ENCODE measurements at regions not wholly inside any gene's neighbourhood (a gene's known extent, or its start where the extent isn't known, plus 50 kb on each side); places are given as distances from the start of the nearest gene placed in this dataset.

DNA sequence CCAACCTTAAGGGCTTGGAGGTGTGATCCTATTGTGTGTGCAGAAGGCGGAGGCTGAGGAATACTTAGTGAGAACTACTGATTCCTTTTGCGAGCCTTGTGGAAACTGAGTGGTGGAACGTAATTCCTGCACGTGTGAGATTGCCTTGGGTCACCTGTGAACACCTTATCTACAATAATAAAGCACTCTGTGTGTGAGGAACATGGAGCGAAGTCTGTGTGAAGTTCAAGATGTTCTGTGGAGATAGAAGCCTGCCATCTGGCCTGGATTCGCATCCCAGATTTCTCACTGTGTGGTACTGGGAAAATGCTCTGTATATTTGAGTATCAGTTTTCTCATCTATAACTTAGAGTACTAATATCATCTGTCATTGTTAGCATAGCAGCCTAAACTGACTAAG is 179.5 kb upstream of the PDZRN3 start:
- Histone ChIP-seq H3K4me1 (peaks cover 5% of the 10 kb centered on the region), H3K4me3 (no peak overlapping the region), H3K9me3 (no peaks in the 10 kb centered on the region), H3K27ac (no peak overlapping the region), H3K36me3 (no peaks in the 10 kb centered on the region), H3K27me3 (no peaks in the 10 kb centered on the region)
- DNase-seq (ENCODE audit: extremely low spot score in 2 of 2) = no peak
- intact Hi-C loops (cut with DNase I) = loop anchor here (10.0 kb wide), 1 partner anchor 179 kb away; the partner anchor contains the start of gene PDZRN3
- TF ChIP-seq POLR2AphosphoS5 (IDR thresholded peaks at IDR 0.05; ENCODE audit: insufficient read depth in 1 of 2, low read depth in 1 of 2) = no peak
- no peak for TF ChIP-seq POLR2A (IDR thresholded peaks at IDR 0.05)
- TF ChIP-seq, protein P1, sequence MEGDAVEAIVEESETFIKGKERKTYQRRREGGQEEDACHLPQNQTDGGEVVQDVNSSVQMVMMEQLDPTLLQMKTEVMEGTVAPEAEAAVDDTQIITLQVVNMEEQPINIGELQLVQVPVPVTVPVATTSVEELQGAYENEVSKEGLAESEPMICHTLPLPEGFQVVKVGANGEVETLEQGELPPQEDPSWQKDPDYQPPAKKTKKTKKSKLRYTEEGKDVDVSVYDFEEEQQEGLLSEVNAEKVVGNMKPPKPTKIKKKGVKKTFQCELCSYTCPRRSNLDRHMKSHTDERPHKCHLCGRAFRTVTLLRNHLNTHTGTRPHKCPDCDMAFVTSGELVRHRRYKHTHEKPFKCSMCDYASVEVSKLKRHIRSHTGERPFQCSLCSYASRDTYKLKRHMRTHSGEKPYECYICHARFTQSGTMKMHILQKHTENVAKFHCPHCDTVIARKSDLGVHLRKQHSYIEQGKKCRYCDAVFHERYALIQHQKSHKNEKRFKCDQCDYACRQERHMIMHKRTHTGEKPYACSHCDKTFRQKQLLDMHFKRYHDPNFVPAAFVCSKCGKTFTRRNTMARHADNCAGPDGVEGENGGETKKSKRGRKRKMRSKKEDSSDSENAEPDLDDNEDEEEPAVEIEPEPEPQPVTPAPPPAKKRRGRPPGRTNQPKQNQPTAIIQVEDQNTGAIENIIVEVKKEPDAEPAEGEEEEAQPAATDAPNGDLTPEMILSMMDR (IDR thresholded peaks at IDR 0.05) = no peak

DNA sequence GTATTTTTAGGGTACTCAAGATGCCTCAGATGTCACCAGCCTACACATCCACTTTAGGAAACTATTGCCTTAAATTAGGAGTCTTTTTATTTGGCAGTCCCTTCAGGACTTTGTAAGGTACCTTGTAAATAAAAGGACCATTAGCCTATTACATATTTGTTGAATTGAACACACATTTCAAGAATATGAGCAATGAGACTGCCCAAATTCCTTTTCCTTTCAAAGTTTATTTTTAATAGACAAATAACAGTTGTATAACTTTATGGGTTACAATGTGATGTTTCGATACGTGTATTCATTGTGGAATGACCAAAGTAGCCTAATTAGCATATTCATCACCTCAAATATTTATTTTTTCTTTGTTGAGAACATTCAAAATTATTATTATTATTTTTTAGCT is 176.7 kb upstream of the PDZRN3 start:
- H3K36me3 ChIP-seq = no peaks in the 10 kb centered on the region
- no peaks in the 10 kb centered on the region for H3K27me3 ChIP-seq
- no peak overlapping the region for H3K4me3 ChIP-seq
- peaks cover 5% of the 10 kb centered on the region for H3K4me1 ChIP-seq
- intact Hi-C loops (cut with DNase I) = loop anchor here (10.0 kb wide), 1 partner anchor 177 kb away; the partner anchor contains the start of gene PDZRN3
- TF ChIP-seq POLR2A (IDR thresholded peaks at IDR 0.05) = no peak
- TF ChIP-seq POLR2AphosphoS5 (IDR thresholded peaks at IDR 0.05; ENCODE audit: insufficient read depth in 1 of 2, low read depth in 1 of 2) = no peak
- TF ChIP-seq, protein P1 (IDR thresholded peaks at IDR 0.05) = no peak
- DNase-seq (ENCODE audit: extremely low spot score in 2 of 2) = no peak
- no peaks in the 10 kb centered on the region for H3K9me3 ChIP-seq
- H3K27ac ChIP-seq = no peak overlapping the region

DNA sequence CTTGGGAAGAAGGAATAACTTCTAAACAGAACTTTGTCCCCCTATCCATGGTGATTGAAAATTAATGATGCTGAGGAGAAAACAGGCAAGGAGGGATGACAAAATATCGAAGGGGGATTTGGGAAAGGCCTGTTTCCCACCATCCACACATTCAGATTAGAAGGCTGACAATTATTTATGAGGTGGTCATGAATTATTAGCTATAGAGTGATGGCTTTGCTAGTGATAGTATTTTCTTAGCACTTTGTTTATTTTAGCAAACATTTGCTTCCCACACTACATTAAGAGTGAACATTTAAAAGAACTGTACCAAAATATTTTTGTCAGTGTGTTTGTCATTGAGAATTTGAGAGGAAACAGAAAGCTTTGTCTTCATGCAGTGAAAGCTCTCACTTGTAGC is 172.6 kb upstream of the PDZRN3 start:
- intact Hi-C loops (cut with DNase I) = no loop called here
- TF ChIP-seq POLR2A (IDR thresholded peaks at IDR 0.05) = no peak
- TF ChIP-seq POLR2AphosphoS5 (IDR thresholded peaks at IDR 0.05; ENCODE audit: insufficient read depth in 1 of 2, low read depth in 1 of 2) = no peak
- TF ChIP-seq, protein P1 (IDR thresholded peaks at IDR 0.05) = no peak
- Histone ChIP-seq H3K27me3 (no peaks in the 10 kb centered on the region), H3K36me3 (no peaks in the 10 kb centered on the region), H3K27ac (no peak overlapping the region), H3K4me3 (no peak overlapping the region), H3K4me1 (no peaks in the 10 kb centered on the region), H3K9me3 (no peaks in the 10 kb centered on the region)
- no peak for DNase-seq (ENCODE audit: extremely low spot score in 2 of 2)

DNA sequence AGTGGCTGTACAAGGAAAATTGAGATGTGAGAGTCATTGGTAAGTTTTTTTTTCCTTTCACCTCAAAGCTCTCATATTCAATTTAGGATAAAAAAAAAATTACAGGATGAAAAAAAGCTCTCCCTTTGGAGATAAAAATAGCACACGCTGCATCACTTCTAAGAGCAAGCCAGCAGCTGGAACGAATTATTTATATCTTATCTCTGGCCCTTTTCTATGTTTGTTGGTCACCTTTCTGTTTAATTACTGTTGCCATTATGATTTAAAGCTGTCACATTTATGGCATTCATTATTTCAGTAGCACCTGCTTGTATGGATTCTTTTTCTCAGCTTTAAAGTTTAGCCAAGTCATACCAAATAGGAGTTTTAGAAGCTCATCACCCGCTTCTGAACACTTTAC is 171.6 kb upstream of the PDZRN3 start:
- no peak overlapping the region for H3K4me3 ChIP-seq
- H3K27me3 ChIP-seq = no peaks in the 10 kb centered on the region
- no peak for DNase-seq (ENCODE audit: extremely low spot score in 2 of 2)
- intact Hi-C loops (cut with DNase I) = no loop called here
- TF ChIP-seq POLR2AphosphoS5 (IDR thresholded peaks at IDR 0.05; ENCODE audit: insufficient read depth in 1 of 2, low read depth in 1 of 2) (no peak), POLR2A (IDR thresholded peaks at IDR 0.05) (no peak)
- TF ChIP-seq, protein P1 (IDR thresholded peaks at IDR 0.05) = no peak
- no peaks in the 10 kb centered on the region for H3K36me3 ChIP-seq
- no peaks in the 10 kb centered on the region for H3K4me1 ChIP-seq
- no peak overlapping the region for H3K27ac ChIP-seq
- no peaks in the 10 kb centered on the region for H3K9me3 ChIP-seq

DNA sequence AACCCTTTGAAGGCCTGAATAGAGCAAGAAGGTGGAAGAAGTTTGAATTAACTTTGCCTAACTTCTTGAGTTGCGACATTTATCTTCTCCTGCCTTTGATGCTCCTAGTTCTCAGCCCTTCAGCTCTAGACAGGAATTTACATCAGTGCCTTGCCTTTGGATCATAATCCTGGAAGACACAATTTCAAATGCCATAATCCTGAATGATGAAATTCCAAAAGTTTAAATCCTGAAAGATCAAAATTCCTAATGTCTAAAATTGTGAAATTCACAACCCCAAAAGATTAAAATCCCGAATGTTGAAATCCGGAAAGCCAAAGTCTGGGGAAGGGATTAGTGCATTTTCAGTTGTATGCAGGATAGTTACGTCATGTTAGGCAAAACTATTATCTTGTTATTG is 166.6 kb upstream of the PDZRN3 start:
- Histone ChIP-seq H3K4me1 (peaks cover 7% of the 10 kb centered on the region), H3K36me3 (no peaks in the 10 kb centered on the region), H3K4me3 (no peak overlapping the region), H3K27me3 (no peaks in the 10 kb centered on the region), H3K27ac (no peak overlapping the region), H3K9me3 (no peaks in the 10 kb centered on the region)
- TF ChIP-seq, protein P1 (IDR thresholded peaks at IDR 0.05) = no peak
- no peak for TF ChIP-seq POLR2AphosphoS5 (IDR thresholded peaks at IDR 0.05; ENCODE audit: insufficient read depth in 1 of 2, low read depth in 1 of 2)
- no peak for TF ChIP-seq POLR2A (IDR thresholded peaks at IDR 0.05)
- DNase-seq (ENCODE audit: extremely low spot score in 2 of 2) = no peak
- intact Hi-C loops (cut with DNase I) = no loop called here

All from vagina (tissue), 2 donors.